IPS-20b (cell line): ENCODE measurements at regions not wholly inside any gene's neighbourhood (a gene's known extent, or its start where the extent isn't known, plus 50 kb on each side); places are given as distances from the start of the nearest gene placed in this dataset.

ENCODE experiments used
- H3K27ac ChIP-seq: one replicate; pipeline ENCODE4 v1.5.1; 2013; ENCODE audit warnings: low read length
- H3K27me3 ChIP-seq: 2 replicates; pipeline ENCODE4 v1.6.1; 2013; ENCODE audit warnings: mild to moderate bottlenecking, low read length, inconsistent platforms; ENCODE audit not compliant: insufficient read depth
- H3K36me3 ChIP-seq: 2 replicates; pipeline ENCODE4 v1.6.1; 2013; ENCODE audit warnings: low read depth, mild to moderate bottlenecking, inconsistent platforms, low read length, moderate library complexity; ENCODE audit not compliant: insufficient read depth
- H3K4me1 ChIP-seq: 2 replicates; pipeline ENCODE4 v1.6.1; 2013; ENCODE audit warnings: mild to moderate bottlenecking, control low read depth, inconsistent platforms, low read length, moderate library complexity; ENCODE audit not compliant: insufficient read depth
- H3K4me3 ChIP-seq: 2 replicates; pipeline ENCODE4 v1.5.1; 2013; ENCODE audit warnings: mild to moderate bottlenecking, low read length, inconsistent platforms
- H3K9ac ChIP-seq: 2 replicates; pipeline ENCODE4 v1.6.1; 2013; ENCODE audit warnings: low read depth, mild to moderate bottlenecking, inconsistent platforms, low read length, moderate library complexity
- H3K9me3 ChIP-seq: 2 replicates; pipeline ENCODE4 v1.6.1; 2013; ENCODE audit warnings: mild to moderate bottlenecking, low read depth, low read length, inconsistent platforms; ENCODE audit not compliant: insufficient read depth

DNA sequence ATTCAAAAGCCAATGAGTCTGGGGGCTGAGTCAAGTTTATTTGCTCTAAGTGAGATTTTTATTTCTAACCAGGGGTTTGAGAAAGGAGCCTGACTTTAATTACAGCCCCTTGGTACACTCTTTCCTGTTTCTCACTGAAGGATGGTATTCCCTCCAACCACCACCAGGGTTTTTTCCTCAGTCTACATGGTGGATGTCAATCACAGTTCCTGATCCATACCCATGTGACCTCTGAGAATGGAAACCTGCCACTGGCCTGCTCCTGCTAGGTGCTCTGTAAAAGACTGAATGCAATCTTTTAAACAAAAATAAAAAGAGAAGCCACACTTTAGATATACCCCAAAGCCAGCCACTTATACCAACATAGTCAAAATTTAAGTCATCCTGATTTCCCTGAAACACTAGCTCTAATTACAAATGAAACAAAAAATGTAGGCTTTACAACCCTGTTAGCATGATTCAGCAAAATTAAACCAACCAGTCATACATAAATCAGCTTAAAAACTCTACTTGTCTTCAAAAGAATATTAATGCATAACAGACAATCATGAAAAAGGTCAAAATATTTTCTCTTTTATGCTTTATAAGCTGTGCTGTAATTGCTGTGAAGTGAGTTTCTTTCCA, 112.1 kb upstream of the NWD2 start:
- Histone ChIP-seq H3K27ac (no peak overlapping the region), H3K4me1 (no peaks in the 10 kb centered on the region), H3K36me3 (no peaks in the 10 kb centered on the region)

DNA sequence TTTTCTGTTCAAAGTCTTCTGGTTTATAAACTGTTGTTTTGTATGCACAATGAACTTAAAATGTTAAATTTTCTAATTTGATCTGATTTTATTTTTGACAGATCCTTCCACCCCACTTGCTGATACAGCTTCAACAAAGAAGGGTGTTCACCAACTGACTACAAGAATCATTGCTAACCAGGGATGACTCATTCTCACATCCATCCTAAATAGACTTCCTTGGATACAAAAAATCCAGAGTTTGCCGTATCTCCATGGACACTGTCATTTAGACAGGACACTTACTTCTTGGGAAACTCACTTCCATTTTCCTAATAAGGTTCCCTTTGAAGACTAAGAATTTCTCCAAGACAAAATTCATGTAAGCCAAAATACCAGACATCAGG, 111.6 kb upstream of the NWD2 start:
- Histone ChIP-seq H3K4me3 (no peak overlapping the region), H3K4me1 (no peaks in the 10 kb centered on the region), H3K36me3 (no peaks in the 10 kb centered on the region), H3K27me3 (no peaks in the 10 kb centered on the region), H3K9ac (no peak overlapping the region), H3K27ac (no peak overlapping the region), H3K9me3 (no peaks in the 10 kb centered on the region)

More for the DNA sequence above, 112.1 kb upstream of the NWD2 start:
- no peaks in the 10 kb centered on the region for H3K9me3 ChIP-seq
- H3K27me3 ChIP-seq = no peaks in the 10 kb centered on the region
- H3K9ac ChIP-seq = no peak overlapping the region
- no peak overlapping the region for H3K4me3 ChIP-seq

DNA sequence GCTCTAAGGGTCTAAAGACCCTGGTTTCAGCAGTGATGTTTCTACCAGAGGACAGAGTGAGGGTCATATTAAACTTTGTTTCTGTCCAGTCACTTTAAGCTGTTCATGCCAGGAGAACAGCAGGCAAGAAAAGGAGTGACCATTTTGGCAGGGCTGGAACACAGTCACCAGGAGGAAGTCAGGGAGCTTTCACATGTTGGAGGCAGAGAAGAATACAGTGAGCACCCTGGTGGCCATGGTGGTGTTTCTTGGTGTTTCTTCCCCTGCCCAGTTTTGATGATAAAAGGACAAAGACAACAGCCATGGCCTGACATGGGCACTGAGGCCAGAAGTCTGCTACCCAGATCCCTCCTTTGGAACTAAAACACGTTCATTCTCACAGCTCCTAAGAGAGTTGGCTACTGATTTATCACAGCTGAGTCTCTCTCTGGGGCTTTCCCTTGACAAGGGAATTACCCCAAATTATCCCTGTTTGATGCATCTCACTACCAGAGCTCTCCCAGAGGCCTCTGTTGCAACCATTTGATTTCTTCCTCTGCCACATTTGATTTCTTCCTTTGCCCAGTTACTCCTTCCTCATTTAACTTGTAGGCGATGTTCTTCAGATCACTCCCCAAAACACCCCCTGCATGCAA, 106.4 kb upstream of the NWD2 start:
- H3K27ac ChIP-seq = no peak overlapping the region
- no peak overlapping the region for H3K9ac ChIP-seq
- no peaks in the 10 kb centered on the region for H3K27me3 ChIP-seq
- no peaks in the 10 kb centered on the region for H3K36me3 ChIP-seq
- H3K9me3 ChIP-seq = no peaks in the 10 kb centered on the region
- no peak overlapping the region for H3K4me3 ChIP-seq
- no peaks in the 10 kb centered on the region for H3K4me1 ChIP-seq

DNA sequence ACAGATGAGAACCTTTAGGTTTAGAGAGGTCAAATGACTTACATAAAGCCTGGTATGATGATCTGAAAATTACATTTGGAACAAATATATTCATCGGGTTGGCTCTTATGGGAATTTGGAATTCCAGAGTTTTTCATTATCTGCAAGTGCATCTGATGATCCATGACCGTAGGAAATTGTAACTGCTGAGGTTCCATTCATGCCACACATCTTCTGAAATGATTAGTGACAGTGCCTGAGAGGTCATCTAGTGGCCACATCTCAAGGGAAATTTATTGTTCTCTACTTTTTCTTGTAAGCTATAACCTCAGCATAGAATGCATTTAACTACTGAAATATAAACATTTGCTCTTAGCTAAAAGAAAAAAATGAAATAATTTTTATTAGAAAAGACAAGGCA, 105.8 kb upstream of the NWD2 start:
- Histone ChIP-seq H3K9me3 (no peaks in the 10 kb centered on the region), H3K27ac (no peak overlapping the region), H3K27me3 (no peaks in the 10 kb centered on the region), H3K4me1 (no peaks in the 10 kb centered on the region), H3K36me3 (no peaks in the 10 kb centered on the region), H3K4me3 (no peak overlapping the region), H3K9ac (no peak overlapping the region)

DNA sequence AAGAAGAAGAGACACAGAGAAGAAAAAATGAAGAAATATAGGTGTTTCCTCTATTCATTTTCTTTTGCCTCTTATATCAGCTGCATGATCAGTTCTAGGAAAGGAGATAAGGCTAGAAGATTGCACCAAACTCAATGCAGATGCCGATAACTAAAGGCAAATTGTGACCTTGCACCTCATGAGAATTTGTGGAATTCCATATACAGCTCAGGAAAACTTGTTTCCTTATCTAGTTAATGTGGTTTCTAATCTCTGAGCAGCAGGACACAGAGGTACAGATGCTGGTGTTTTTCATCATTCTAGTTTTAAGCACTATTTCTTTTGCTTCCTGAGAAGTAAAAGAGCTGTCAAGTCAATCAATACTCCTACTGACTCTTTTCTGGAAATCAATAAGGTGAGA, 104.6 kb upstream of the NWD2 start:
- Histone ChIP-seq H3K27ac (no peak overlapping the region), H3K4me3 (no peak overlapping the region), H3K4me1 (no peaks in the 10 kb centered on the region), H3K36me3 (no peaks in the 10 kb centered on the region), H3K9ac (no peak overlapping the region), H3K27me3 (no peaks in the 10 kb centered on the region), H3K9me3 (no peaks in the 10 kb centered on the region)

DNA sequence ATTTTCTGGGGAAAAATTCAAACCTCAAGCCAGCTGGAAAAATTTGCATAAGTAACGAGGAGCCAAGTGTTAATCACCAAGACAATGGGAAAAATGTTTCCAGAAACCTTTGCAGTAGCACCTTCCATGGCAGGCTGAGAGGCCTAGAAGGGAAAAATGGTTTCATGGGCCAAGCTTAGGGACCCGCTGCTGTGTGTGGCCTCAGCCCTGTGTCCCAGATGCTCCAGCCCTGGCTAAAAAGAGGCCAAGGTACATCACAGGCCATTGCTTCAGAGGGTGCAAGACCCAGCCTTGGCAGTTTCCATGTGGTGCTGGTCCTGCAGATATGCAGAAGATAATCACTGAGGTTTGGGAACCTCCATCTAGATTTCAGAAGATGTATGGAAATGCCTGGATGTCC, 98.3 kb upstream of the NWD2 start:
- H3K36me3 ChIP-seq = no peaks in the 10 kb centered on the region
- no peaks in the 10 kb centered on the region for H3K27me3 ChIP-seq
- 0 out of 2 replicates have a peak, but pooled peaks cover 2% of the 10 kb centered on the region for H3K4me1 ChIP-seq
- no peaks in the 10 kb centered on the region for H3K9me3 ChIP-seq
- no peak overlapping the region for H3K4me3 ChIP-seq
- no peak overlapping the region for H3K27ac ChIP-seq
- no peak overlapping the region for H3K9ac ChIP-seq

DNA sequence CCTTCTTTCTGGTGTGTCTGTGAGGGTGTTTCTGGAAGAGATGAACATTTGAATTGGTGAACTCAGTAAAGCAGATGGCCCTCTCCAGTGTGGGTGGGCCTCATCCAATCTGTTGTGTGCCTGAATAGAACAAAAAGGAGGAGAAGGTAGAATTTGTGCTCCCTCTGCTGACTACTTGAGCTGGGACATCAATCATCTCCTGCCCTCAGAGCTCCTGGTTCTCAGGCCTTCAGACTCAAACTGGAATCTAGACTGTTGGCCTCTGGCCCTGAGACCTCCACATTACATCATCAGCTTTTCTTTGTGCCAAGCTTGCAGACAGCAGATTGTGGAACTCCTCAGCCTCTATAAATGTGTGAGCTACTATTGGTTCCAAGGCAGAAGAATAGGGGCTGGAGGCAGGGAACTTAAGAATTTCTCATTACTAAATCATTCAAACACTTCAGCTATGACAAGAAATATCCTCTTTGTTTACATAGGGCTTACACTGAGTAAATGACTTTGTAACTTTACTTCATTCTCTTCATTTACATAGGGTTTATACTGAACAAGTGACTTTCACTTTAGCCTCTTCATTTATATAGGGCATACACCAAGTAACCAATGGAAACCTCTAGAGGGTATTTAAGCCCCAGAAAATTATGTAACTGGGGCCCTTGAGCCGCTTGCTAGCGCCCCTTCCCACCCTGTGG, 86.9 kb upstream of the NWD2 start:
- H3K9me3 ChIP-seq = no peaks in the 10 kb centered on the region

DNA sequence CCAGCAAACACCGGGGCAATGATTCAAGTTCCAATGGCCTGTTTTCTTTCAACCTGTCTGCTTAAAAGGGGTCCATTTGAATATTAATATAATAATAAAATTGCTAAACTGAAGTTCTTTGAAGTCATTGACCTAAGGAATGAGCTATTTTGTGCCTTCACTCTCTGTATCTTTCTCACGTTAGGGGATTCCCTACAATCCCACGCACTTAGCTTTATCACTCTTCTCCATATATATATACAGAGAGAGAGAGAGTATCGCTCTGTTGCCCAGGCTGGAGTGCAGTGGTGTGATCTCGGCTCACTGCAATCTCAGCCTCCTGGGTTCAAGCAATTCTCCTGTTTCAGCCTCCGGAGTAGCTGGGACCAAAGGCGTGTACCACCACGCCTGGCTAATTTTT, 83.9 kb upstream of the NWD2 start:
- Histone ChIP-seq H3K9me3 (no peaks in the 10 kb centered on the region), H3K27ac (no peak overlapping the region), H3K36me3 (no peaks in the 10 kb centered on the region), H3K27me3 (no peaks in the 10 kb centered on the region), H3K9ac (no peak overlapping the region), H3K4me3 (no peak overlapping the region), H3K4me1 (no peaks in the 10 kb centered on the region)

More for the DNA sequence above, 86.9 kb upstream of the NWD2 start:
- no peak overlapping the region for H3K4me3 ChIP-seq
- H3K27ac ChIP-seq = no peak overlapping the region
- no peaks in the 10 kb centered on the region for H3K27me3 ChIP-seq
- no peaks in the 10 kb centered on the region for H3K4me1 ChIP-seq
- H3K36me3 ChIP-seq = no peaks in the 10 kb centered on the region
- H3K9ac ChIP-seq = no peak overlapping the region

DNA sequence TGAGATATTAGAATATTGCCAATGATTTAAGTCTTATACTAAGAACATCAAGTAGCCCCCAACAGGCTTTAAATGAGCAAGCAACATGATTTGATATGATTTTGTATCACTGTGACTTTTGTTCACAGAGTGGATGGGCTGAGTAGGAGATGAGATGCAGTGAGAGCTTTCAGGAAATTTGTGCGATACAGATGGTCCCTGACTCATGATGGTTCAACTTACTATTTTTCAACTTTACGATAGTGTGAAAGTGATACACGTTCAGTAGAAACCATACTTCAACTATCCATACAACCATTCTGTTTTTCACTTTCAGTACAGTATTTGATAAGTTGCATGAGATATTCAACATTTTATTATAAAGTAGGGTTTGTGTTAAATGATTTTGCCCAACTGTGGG, 78.7 kb upstream of the NWD2 start:
- no peaks in the 10 kb centered on the region for H3K9me3 ChIP-seq
- H3K27ac ChIP-seq = no peak overlapping the region
- H3K4me3 ChIP-seq = no peak overlapping the region
- H3K36me3 ChIP-seq = no peaks in the 10 kb centered on the region
- H3K9ac ChIP-seq = no peak overlapping the region
- H3K27me3 ChIP-seq = no peaks in the 10 kb centered on the region
- no peaks in the 10 kb centered on the region for H3K4me1 ChIP-seq

DNA sequence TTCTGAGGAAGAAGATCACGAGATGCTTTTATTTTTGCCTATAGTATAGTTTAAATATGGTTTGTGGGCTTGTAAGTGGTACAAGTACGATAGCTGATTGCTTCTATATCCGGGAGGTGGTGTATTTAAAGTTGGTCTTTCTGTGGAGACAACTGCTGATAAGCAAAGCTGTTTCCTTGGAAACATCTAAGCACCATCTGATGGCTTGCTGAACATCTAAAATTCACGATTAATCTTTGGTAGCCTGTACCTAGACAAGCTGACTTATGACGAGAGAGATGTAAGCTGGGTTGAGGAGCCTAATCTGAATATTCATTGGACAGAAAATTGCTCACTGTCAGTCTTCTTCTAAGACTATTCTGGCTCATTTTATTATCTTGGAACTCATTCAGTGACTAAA, 74.6 kb upstream of the NWD2 start:
- no peaks in the 10 kb centered on the region for H3K36me3 ChIP-seq
- no peak overlapping the region for H3K9ac ChIP-seq
- H3K4me3 ChIP-seq = no peak overlapping the region
- no peaks in the 10 kb centered on the region for H3K4me1 ChIP-seq
- no peaks in the 10 kb centered on the region for H3K9me3 ChIP-seq
- no peaks in the 10 kb centered on the region for H3K27me3 ChIP-seq
- no peak overlapping the region for H3K27ac ChIP-seq

DNA sequence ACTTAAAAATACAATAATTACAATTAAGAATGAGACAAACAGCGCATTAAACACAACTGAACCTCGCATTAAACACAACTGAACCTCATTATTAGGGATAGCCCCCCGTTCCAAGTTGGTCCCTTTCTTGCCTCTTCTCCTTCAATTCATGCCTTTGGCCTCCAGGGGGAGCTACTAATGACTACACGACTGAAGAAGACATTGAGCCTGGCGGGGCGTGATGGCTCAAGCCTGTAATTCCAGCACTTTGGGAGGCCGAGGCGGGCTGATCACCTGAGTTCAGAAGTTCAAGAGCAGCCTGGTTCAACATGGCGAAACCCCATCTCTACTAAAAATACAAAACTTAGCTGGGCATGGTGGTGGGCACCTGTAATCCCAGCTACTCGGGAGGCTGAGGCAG, 56.4 kb upstream of the NWD2 start:
- H3K9ac ChIP-seq = no peak overlapping the region
- H3K27me3 ChIP-seq = no peaks in the 10 kb centered on the region
- H3K4me3 ChIP-seq = no peak overlapping the region
- H3K9me3 ChIP-seq = no peaks in the 10 kb centered on the region
- no peaks in the 10 kb centered on the region for H3K36me3 ChIP-seq
- H3K4me1 ChIP-seq = no peaks in the 10 kb centered on the region
- H3K27ac ChIP-seq = no peak overlapping the region
